SK-N-SH treated with all-trans-retinoic acid at 6 μM for 48 hours (cell line): ENCODE measurements at regions not wholly inside any gene's neighbourhood (a gene's known extent, or its start where the extent isn't known, plus 50 kb on each side); places are given as distances from the start of the nearest gene placed in this dataset.

Experiments used
- ATAC-seq: fragments of 200-7000 bp; cut with Tn5 transposase; 3 replicates; pipeline ENCODE4 v1.9.1; 2020; ENCODE audit warnings: mild to moderate bottlenecking, moderate library complexity
- ARNTL ChIP-seq: fragments of 450-650 bp; formaldehyde crosslinking; IDR thresholded peaks from 2 replicates; pipeline ENCODE4 v1.5.0; 2020; ENCODE audit warnings: low read depth, mild to moderate bottlenecking, moderate library complexity, borderline replicate concordance
- BACH2 ChIP-seq: fragments of 250-450 bp; sonication (Bioruptor Pico); IDR thresholded peaks from 2 replicates; pipeline ENCODE4 v1.9.0; 2021; ENCODE audit warnings: mild to moderate bottlenecking, borderline replicate concordance
- CSDC2 ChIP-seq: fragments of 250-450 bp; sonication (Bioruptor Pico); IDR thresholded peaks from 2 replicates; pipeline ENCODE4 v1.5.0; 2020; ENCODE audit warnings: mild to moderate bottlenecking, moderate library complexity
- PATZ1 ChIP-seq: fragments of 250-450 bp; sonication (Bioruptor Pico); IDR thresholded peaks from 2 replicates; pipeline ENCODE4 v1.8.0; 2020; ENCODE audit warnings: mild to moderate bottlenecking, moderate library complexity, borderline replicate concordance
- PPARA ChIP-seq: fragments of 250-450 bp; sonication (Bioruptor Pico); IDR thresholded peaks from 2 replicates; pipeline ENCODE4 v1.5.0; 2020; ENCODE audit warnings: mild to moderate bottlenecking, borderline replicate concordance
- TCF4 ChIP-seq: fragments of 250-450 bp; sonication (Bioruptor Pico); IDR thresholded peaks from 2 replicates; pipeline ENCODE4 v1.8.0; 2021; ENCODE audit warnings: mild to moderate bottlenecking, moderate library complexity, borderline replicate concordance
- TOX ChIP-seq: fragments of 250-450 bp; sonication (Bioruptor Pico); IDR thresholded peaks from 2 replicates; pipeline ENCODE4 v1.8.0; 2021; ENCODE audit warnings: mild to moderate bottlenecking, moderate library complexity, borderline replicate concordance
- ZFP3 ChIP-seq: fragments of 250-450 bp; sonication (Bioruptor Pico); IDR thresholded peaks from 2 replicates; pipeline ENCODE4 v1.5.0; 2020; ENCODE audit warnings: mild to moderate bottlenecking, moderate library complexity
- ZNF565 ChIP-seq: fragments of 450-650 bp; formaldehyde crosslinking; conservative IDR thresholded peaks from 2 replicates; pipeline ENCODE4 v1.5.0; 2020; ENCODE audit warnings: low read depth, mild to moderate bottlenecking, moderate library complexity
- ZNF70 ChIP-seq: fragments of 450-650 bp; formaldehyde crosslinking; IDR thresholded peaks from 2 replicates; pipeline ENCODE4 v1.5.0; 2020; ENCODE audit warnings: mild to moderate bottlenecking, moderate library complexity
- ZNF8 ChIP-seq: fragments of 450-650 bp; formaldehyde crosslinking; IDR thresholded peaks from 2 replicates; pipeline ENCODE4 v1.5.0; 2020; ENCODE audit warnings: mild to moderate bottlenecking, moderate library complexity
- TF ChIP-seq, protein P1 (sequence below): fragments of 250-450 bp; sonication (Bioruptor Pico); IDR thresholded peaks from 2 replicates; pipeline ENCODE4 v1.5.1; 2020; ENCODE audit warnings: low read depth, mild to moderate bottlenecking, moderate library complexity
- TF ChIP-seq, protein P2 (sequence below): fragments of 250-450 bp; sonication (Bioruptor Pico); IDR thresholded peaks from 2 replicates; pipeline ENCODE4 v1.5.1; 2021; ENCODE audit warnings: mild to moderate bottlenecking, moderate library complexity
- TF ChIP-seq, protein P3 (sequence below): fragments of 250-450 bp; sonication (Bioruptor Pico); IDR thresholded peaks from 2 replicates; pipeline ENCODE4 v1.8.0; 2021; ENCODE audit warnings: low read depth, mild to moderate bottlenecking, moderate library complexity, borderline replicate concordance
- TF ChIP-seq, protein P4 (sequence below): fragments of 250-450 bp; sonication (Bioruptor Pico); IDR thresholded peaks from 2 replicates; pipeline ENCODE4 v1.5.0; 2020; ENCODE audit warnings: mild to moderate bottlenecking, moderate library complexity

GRCh38 chr6:144360401-144360800, 75.3 kb downstream of the UTRN start (continued):
- TF ChIP-seq, protein P1, sequence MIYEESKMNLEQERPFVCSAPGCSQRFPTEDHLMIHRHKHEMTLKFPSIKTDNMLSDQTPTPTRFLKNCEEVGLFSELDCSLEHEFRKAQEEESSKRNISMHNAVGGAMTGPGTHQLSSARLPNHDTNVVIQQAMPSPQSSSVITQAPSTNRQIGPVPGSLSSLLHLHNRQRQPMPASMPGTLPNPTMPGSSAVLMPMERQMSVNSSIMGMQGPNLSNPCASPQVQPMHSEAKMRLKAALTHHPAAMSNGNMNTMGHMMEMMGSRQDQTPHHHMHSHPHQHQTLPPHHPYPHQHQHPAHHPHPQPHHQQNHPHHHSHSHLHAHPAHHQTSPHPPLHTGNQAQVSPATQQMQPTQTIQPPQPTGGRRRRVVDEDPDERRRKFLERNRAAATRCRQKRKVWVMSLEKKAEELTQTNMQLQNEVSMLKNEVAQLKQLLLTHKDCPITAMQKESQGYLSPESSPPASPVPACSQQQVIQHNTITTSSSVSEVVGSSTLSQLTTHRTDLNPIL (CRISPR knock-in tag), result no peak
- TF ChIP-seq, protein P2, sequence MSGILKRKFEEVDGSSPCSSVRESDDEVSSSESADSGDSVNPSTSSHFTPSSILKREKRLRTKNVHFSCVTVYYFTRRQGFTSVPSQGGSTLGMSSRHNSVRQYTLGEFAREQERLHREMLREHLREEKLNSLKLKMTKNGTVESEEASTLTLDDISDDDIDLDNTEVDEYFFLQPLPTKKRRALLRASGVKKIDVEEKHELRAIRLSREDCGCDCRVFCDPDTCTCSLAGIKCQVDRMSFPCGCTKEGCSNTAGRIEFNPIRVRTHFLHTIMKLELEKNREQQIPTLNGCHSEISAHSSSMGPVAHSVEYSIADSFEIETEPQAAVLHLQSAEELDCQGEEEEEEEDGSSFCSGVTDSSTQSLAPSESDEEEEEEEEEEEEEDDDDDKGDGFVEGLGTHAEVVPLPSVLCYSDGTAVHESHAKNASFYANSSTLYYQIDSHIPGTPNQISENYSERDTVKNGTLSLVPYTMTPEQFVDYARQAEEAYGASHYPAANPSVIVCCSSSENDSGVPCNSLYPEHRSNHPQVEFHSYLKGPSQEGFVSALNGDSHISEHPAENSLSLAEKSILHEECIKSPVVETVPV (CRISPR knock-in tag), result no peak

DNA sequence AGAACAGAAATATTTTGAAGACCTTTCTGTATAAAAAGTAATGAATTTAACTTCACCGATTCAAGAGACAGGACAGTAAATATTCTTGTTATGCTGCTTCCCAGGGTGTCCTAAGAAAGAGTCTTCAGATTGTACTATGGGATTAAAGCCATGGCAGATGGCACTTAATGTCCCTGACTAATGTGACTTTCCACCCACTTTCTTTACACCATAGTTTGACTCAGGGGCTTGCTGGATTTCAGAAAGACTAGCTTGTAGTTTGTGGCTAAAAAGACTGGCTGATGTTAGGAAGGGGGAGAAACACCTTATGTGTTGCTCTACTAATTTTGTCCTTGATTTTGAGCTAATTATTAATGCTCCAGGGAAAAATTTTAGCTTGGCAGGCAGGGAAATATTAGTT, 75.9 kb downstream of the UTRN start:
- TF ChIP-seq TOX (CRISPR knock-in tag), result no peak
- TF ChIP-seq, protein P3, sequence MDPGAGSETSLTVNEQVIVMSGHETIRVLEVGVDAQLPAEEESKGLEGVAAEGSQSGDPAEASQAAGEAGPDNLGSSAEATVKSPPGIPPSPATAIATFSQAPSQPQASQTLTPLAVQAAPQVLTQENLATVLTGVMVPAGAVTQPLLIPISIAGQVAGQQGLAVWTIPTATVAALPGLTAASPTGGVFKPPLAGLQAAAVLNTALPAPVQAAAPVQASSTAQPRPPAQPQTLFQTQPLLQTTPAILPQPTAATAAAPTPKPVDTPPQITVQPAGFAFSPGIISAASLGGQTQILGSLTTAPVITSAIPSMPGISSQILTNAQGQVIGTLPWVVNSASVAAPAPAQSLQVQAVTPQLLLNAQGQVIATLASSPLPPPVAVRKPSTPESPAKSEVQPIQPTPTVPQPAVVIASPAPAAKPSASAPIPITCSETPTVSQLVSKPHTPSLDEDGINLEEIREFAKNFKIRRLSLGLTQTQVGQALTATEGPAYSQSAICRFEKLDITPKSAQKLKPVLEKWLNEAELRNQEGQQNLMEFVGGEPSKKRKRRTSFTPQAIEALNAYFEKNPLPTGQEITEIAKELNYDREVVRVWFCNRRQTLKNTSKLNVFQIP (CRISPR knock-in tag), result no peak
- no peak for TF ChIP-seq TCF4 (CRISPR knock-in tag)
- TF ChIP-seq, protein P4, sequence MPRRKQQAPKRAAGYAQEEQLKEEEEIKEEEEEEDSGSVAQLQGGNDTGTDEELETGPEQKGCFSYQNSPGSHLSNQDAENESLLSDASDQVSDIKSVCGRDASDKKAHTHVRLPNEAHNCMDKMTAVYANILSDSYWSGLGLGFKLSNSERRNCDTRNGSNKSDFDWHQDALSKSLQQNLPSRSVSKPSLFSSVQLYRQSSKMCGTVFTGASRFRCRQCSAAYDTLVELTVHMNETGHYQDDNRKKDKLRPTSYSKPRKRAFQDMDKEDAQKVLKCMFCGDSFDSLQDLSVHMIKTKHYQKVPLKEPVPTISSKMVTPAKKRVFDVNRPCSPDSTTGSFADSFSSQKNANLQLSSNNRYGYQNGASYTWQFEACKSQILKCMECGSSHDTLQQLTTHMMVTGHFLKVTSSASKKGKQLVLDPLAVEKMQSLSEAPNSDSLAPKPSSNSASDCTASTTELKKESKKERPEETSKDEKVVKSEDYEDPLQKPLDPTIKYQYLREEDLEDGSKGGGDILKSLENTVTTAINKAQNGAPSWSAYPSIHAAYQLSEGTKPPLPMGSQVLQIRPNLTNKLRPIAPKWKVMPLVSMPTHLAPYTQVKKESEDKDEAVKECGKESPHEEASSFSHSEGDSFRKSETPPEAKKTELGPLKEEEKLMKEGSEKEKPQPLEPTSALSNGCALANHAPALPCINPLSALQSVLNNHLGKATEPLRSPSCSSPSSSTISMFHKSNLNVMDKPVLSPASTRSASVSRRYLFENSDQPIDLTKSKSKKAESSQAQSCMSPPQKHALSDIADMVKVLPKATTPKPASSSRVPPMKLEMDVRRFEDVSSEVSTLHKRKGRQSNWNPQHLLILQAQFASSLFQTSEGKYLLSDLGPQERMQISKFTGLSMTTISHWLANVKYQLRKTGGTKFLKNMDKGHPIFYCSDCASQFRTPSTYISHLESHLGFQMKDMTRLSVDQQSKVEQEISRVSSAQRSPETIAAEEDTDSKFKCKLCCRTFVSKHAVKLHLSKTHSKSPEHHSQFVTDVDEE (CRISPR knock-in tag), result no peak
- TF ChIP-seq ZFP3 (CRISPR knock-in tag), result no peak
- TF ChIP-seq, protein P2 (CRISPR knock-in tag), result no peak
- TF ChIP-seq, protein P1 (CRISPR knock-in tag), result no peak
- TF ChIP-seq ARNTL (CRISPR knock-in tag), result no peak
- no peak for TF ChIP-seq ZNF565
- TF ChIP-seq CSDC2, result no peak
- no peak for TF ChIP-seq BACH2 (CRISPR knock-in tag)
- no peak for TF ChIP-seq PATZ1
- TF ChIP-seq ZNF8 (CRISPR knock-in tag), result no peak
- ATAC-seq, result no peak

DNA sequence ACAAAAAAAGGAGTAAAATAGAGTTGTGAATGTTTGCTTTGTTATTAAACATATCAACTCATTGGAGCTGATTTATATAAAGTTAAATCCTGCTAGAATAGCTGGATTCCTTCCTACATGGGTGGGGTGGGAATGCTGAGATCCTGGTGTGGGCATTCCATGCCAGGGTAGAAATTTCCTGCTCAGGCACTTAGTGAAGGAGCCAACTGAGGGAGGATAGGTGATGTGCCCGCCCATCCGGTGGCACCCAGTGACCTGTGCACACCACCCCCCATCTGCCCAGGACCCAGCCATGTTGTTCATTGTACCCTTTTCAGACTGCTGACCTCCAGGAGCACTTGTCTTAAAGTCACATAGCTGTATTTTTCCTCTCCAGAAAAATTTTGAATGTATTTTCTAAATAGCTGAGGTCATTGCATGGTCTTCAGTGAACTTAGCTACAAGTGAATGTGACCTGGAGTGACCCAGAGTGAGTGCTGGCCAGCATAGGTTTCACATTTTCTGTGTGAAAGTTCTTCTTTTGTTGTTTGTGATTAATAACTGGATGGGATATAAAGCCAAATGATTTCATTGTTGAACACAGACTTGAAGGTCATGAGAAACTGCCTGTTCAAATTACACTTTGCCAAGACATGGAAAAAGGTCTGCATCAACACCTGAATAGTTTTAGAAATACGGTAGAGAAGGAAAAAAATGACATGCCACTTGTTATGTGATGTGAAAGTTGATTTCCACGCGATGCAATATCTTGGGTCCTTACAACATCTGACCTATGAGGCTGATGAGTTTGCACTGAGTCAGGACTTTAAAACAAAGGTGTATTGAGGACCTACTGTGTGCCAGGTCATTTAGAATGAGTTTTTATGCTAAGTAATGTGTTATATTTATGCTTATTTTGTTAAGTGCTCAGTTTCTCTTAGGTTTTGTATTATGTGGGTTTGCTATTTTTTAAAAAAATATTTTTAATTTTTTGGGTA, 77.2 kb downstream of the UTRN start:
- ATAC-seq, result 0 out of 3 replicates have a peak, but pooled peaks have one; percentile 19
- TF ChIP-seq, protein P3 (CRISPR knock-in tag), result no peak
- TF ChIP-seq ZFP3 (CRISPR knock-in tag), result no peak
- TF ChIP-seq ARNTL (CRISPR knock-in tag), result no peak
- TF ChIP-seq PPARA (CRISPR knock-in tag), result no peak
- no peak for TF ChIP-seq TOX (CRISPR knock-in tag)
- TF ChIP-seq TCF4 (CRISPR knock-in tag), result no peak
- TF ChIP-seq, protein P1 (CRISPR knock-in tag), result no peak
- no peak for TF ChIP-seq BACH2 (CRISPR knock-in tag)
- TF ChIP-seq ZNF70 (CRISPR knock-in tag), result no peak
